Astrocyte (in vitro differentiated cells and primary cell): ENCODE measurements at regions not wholly inside any gene's neighbourhood (a gene's known extent, or its start where the extent isn't known, plus 50 kb on each side); places are given as distances from the start of the nearest gene placed in this dataset.

Experiments used
- DNase-seq: peaks from one replicate; pipeline ENCODE4 v3.0.0-alpha.2; 2010; ENCODE audit warnings: low read depth
- FAIRE-seq: peaks from 2 replicates; lab custom pipeline; 2011; peaks lifted over from hg19 to GRCh38; lab: Jason Lieb, UNC
- H2AFZ ChIP-seq: 2 replicates; pipeline ENCODE4 v1.6.0; 2012; ENCODE audit warnings: low read depth, low read length, inconsistent platforms
- H3K27ac ChIP-seq: 2 replicates; pipeline ENCODE4 v1.5.1; 2011; ENCODE audit warnings: low read depth, low read length, inconsistent platforms
- H3K27me3 ChIP-seq: 2 replicates; pipeline ENCODE4 v1.6.0; 2011; ENCODE audit warnings: low read length, inconsistent platforms; ENCODE audit not compliant: insufficient read depth
- H3K36me3 ChIP-seq: 2 replicates; pipeline ENCODE4 v1.5.1; 2011; ENCODE audit warnings: low read length, inconsistent platforms; ENCODE audit not compliant: insufficient read depth
- H3K4me1 ChIP-seq: 2 replicates; pipeline ENCODE4 v1.5.1; 2011; ENCODE audit warnings: low read length, inconsistent platforms; ENCODE audit not compliant: insufficient read depth
- H3K4me2 ChIP-seq: 2 replicates; pipeline ENCODE4 v1.6.0; 2012; ENCODE audit warnings: low read length, inconsistent platforms
- H3K4me3 ChIP-seq: 2 replicates; pipeline ENCODE4 v1.5.1; 2011; ENCODE audit warnings: low read depth, mild to moderate bottlenecking, low read length, inconsistent platforms; ENCODE audit not compliant: insufficient read depth
- H3K79me2 ChIP-seq: 2 replicates; pipeline ENCODE4 v1.6.0; 2012; ENCODE audit warnings: mild to moderate bottlenecking, low read length, inconsistent platforms; ENCODE audit not compliant: insufficient read depth
- H3K9ac ChIP-seq: 2 replicates; pipeline ENCODE4 v1.6.0; 2012; ENCODE audit warnings: mild to moderate bottlenecking, low read length, inconsistent platforms
- H3K9me3 ChIP-seq: 2 replicates; pipeline ENCODE4 v1.5.1; 2012; ENCODE audit warnings: low read depth, mild to moderate bottlenecking, low read length, inconsistent platforms; ENCODE audit not compliant: insufficient read depth
- H4K20me1 ChIP-seq: 2 replicates; pipeline ENCODE4 v1.6.0; 2012; ENCODE audit warnings: low read length, inconsistent platforms; ENCODE audit not compliant: insufficient read depth
- H3K27ac Mint-ChIP-seq: one replicate; pipeline ENCODE4 v1.8.0; 2021; ENCODE audit warnings: mild to moderate bottlenecking, mixed read lengths; ENCODE audit not compliant: unreplicated experiment
- H3K27me3 Mint-ChIP-seq: one replicate; pipeline ENCODE4 v1.8.0; 2021; ENCODE audit warnings: low read depth, mixed read lengths; ENCODE audit not compliant: unreplicated experiment
- H3K36me3 Mint-ChIP-seq: one replicate; pipeline ENCODE4 v1.8.0; 2021; ENCODE audit warnings: low read depth, mixed read lengths; ENCODE audit not compliant: unreplicated experiment
- H3K4me1 Mint-ChIP-seq: one replicate; pipeline ENCODE4 v1.8.0; 2021; ENCODE audit warnings: low read depth, mixed read lengths; ENCODE audit not compliant: unreplicated experiment
- H3K4me3 Mint-ChIP-seq: one replicate; pipeline ENCODE4 v1.8.0; 2021; ENCODE audit warnings: mild to moderate bottlenecking, moderate library complexity, mixed read lengths; ENCODE audit not compliant: unreplicated experiment
- H3K9me3 Mint-ChIP-seq: one replicate; pipeline ENCODE4 v1.8.0; 2021; ENCODE audit warnings: mild to moderate bottlenecking, mixed read lengths; ENCODE audit not compliant: unreplicated experiment
- EZH2 ChIP-seq: IDR thresholded peaks from 2 replicates; pipeline ENCODE4 v1.6.1; 2012; ENCODE audit warnings: mild to moderate bottlenecking, low read length, inconsistent platforms; ENCODE audit not compliant: insufficient read depth
- TF ChIP-seq, protein P1 (sequence below): IDR thresholded peaks from 2 replicates; pipeline ENCODE4 v1.5.1; 2011; ENCODE audit warnings: low read depth, mild to moderate bottlenecking, inconsistent platforms, low read length, moderate library complexity; ENCODE audit not compliant: insufficient read depth

DNA sequence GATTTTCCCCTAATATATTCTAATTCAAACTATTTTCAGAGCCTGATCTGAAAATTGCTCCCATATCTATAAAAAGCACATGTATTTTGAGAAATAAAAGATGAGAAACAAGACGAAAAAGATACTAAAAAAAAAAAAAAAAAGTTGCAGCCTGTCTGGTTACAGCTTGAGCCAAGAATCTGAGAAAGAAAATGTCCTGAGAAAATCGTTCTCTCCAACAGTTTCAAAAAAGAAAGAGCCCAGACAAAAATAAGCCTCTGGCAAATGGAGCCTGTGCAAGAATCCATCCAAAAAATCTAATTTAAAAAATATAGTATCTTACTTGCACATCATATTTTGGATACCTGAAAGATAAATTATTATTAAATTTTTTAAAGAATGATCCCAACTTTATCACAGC lies 163.0 kb upstream of the TBL1X start:
- no peak overlapping the region for H3K9ac ChIP-seq
- H3K27me3 ChIP-seq: no peaks in the 10 kb centered on the region
- FAIRE-seq (no peak), DNase-seq (no peak)
- H3K36me3 ChIP-seq: no peaks in the 10 kb centered on the region
- no peak overlapping the region for H3K4me2 ChIP-seq
- Mint-ChIP-seq H3K36me3 (no peaks in the 10 kb centered on the region), H3K4me1 (no peaks in the 10 kb centered on the region), H3K27ac (no peak overlapping the region), H3K9me3 (peaks cover 6% of the 10 kb centered on the region), H3K4me3 (no peak overlapping the region), H3K27me3 (no peaks in the 10 kb centered on the region)
- H3K79me2 ChIP-seq: no peaks in the 10 kb centered on the region
- TF ChIP-seq, protein P1, sequence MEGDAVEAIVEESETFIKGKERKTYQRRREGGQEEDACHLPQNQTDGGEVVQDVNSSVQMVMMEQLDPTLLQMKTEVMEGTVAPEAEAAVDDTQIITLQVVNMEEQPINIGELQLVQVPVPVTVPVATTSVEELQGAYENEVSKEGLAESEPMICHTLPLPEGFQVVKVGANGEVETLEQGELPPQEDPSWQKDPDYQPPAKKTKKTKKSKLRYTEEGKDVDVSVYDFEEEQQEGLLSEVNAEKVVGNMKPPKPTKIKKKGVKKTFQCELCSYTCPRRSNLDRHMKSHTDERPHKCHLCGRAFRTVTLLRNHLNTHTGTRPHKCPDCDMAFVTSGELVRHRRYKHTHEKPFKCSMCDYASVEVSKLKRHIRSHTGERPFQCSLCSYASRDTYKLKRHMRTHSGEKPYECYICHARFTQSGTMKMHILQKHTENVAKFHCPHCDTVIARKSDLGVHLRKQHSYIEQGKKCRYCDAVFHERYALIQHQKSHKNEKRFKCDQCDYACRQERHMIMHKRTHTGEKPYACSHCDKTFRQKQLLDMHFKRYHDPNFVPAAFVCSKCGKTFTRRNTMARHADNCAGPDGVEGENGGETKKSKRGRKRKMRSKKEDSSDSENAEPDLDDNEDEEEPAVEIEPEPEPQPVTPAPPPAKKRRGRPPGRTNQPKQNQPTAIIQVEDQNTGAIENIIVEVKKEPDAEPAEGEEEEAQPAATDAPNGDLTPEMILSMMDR: no peak
- no peak for TF ChIP-seq EZH2
- no peaks in the 10 kb centered on the region for H3K4me1 ChIP-seq
- H3K4me3 ChIP-seq: no peak overlapping the region
- no peak overlapping the region for H3K27ac ChIP-seq
- H4K20me1 ChIP-seq: no peaks in the 10 kb centered on the region
- no peak overlapping the region for H2AFZ ChIP-seq
- H3K9me3 ChIP-seq: no peaks in the 10 kb centered on the region

- no peaks in the 10 kb centered on the region for H3K4me1 Mint-ChIP-seq
- Histone ChIP-seq H3K27me3 (no peaks in the 10 kb centered on the region), H3K9ac (no peak overlapping the region), H3K79me2 (no peaks in the 10 kb centered on the region), H4K20me1 (no peaks in the 10 kb centered on the region), H3K27ac (no peak overlapping the region), H3K4me3 (no peak overlapping the region), H3K9me3 (no peaks in the 10 kb centered on the region), H2AFZ (no peak overlapping the region), H3K4me2 (no peak overlapping the region), H3K36me3 (no peaks in the 10 kb centered on the region), H3K4me1 (no peaks in the 10 kb centered on the region)
- H3K27me3 Mint-ChIP-seq: peaks cover 2% of the 10 kb centered on the region
- H3K27ac Mint-ChIP-seq: no peak overlapping the region
- no peak overlapping the region for H3K4me3 Mint-ChIP-seq
- no peaks in the 10 kb centered on the region for H3K36me3 Mint-ChIP-seq
- DNase-seq (no peak), FAIRE-seq (no peak)
- H3K9me3 Mint-ChIP-seq: peaks cover 6% of the 10 kb centered on the region
- no peak for TF ChIP-seq EZH2
- TF ChIP-seq, protein P1: no peak
These were observed 162.5 kb upstream of the TBL1X start for GRCh38 chrX:9302381-9302780.

GRCh38 chrX:9308426-9308825 lies 156.4 kb upstream of the TBL1X start:
- Histone ChIP-seq H3K4me1 (no peaks in the 10 kb centered on the region), H3K9ac (no peak overlapping the region), H3K27me3 (no peaks in the 10 kb centered on the region), H3K79me2 (no peaks in the 10 kb centered on the region), H4K20me1 (no peaks in the 10 kb centered on the region), H2AFZ (no peak overlapping the region), H3K36me3 (no peaks in the 10 kb centered on the region), H3K9me3 (no peaks in the 10 kb centered on the region), H3K27ac (no peak overlapping the region), H3K4me2 (no peak overlapping the region), H3K4me3 (no peak overlapping the region)
- no peak for DNase-seq
- peaks cover 3% of the 10 kb centered on the region for H3K9me3 Mint-ChIP-seq
- peak; percentile 87 for FAIRE-seq
- no peak for TF ChIP-seq EZH2
- TF ChIP-seq, protein P1: no peak
- H3K27me3 Mint-ChIP-seq: peaks cover 2% of the 10 kb centered on the region
- H3K4me1 Mint-ChIP-seq: peaks cover 6% of the 10 kb centered on the region
- H3K4me3 Mint-ChIP-seq: no peak overlapping the region
- H3K36me3 Mint-ChIP-seq: no peaks in the 10 kb centered on the region
- H3K27ac Mint-ChIP-seq: no peak overlapping the region
